Activated CD8-positive, alpha-beta T cell treated with anti-CD3 and anti-CD28 coated beads for 36 hours (primary cell): ENCODE measurements at regions not wholly inside any gene's neighbourhood (a gene's known extent, or its start where the extent isn't known, plus 50 kb on each side); places are given as distances from the start of the nearest gene placed in this dataset.

ENCODE experiments used
- ATAC-seq: fragments of 200-7000 bp; cut with Tn5 transposase; one replicate; pipeline ENCODE4 v1.10.0; 2021; ENCODE audit warnings: mild to moderate bottlenecking, moderate library complexity
- CTCF ChIA-PET: fragments of 350-600 bp; sonication (Branson Sonifier 250); formaldehyde crosslinking; loops from one replicate; lab custom pipeline; 2021; ENCODE audit warnings: antibody characterized with exemption; lab: Charles Lee
- POLR2A ChIA-PET: fragments of 350-600 bp; sonication (Branson Sonifier 250); formaldehyde crosslinking; loops from one replicate; lab custom pipeline; 2021; ENCODE audit warnings: antibody characterized with exemption; lab: Charles Lee
- DNase-seq: peaks from one replicate; pipeline ENCODE4 v3.0.0-alpha.2; 2020
- H3K27ac Mint-ChIP-seq: one replicate; pipeline ENCODE4 v1.8.0; 2021; ENCODE audit warnings: mild to moderate bottlenecking, mixed read lengths
- H3K27me3 Mint-ChIP-seq: one replicate; pipeline ENCODE4 v1.8.0; 2021; ENCODE audit warnings: mixed read lengths
- H3K36me3 Mint-ChIP-seq: one replicate; pipeline ENCODE4 v1.8.0; 2021; ENCODE audit warnings: low read depth, mixed read lengths
- H3K4me1 Mint-ChIP-seq: one replicate; pipeline ENCODE4 v1.8.0; 2021; ENCODE audit warnings: low read depth, mixed read lengths
- H3K4me3 Mint-ChIP-seq: one replicate; pipeline ENCODE4 v1.8.0; 2021; ENCODE audit warnings: mild to moderate bottlenecking, moderate library complexity, mixed read lengths
- H3K9me3 Mint-ChIP-seq: one replicate; pipeline ENCODE4 v1.8.0; 2021; ENCODE audit warnings: mixed read lengths
- intact Hi-C: fragments of 100-400 bp; cut with micrococcal nuclease; formaldehyde crosslinking; loops from one replicate; pipeline ENCODE4 v1.10.0; 2022
- TF ChIP-seq, protein P1 (sequence below): fragments of 200-600 bp; IDR thresholded peaks from one replicate; pipeline ENCODE4 v1.8.0; 2022; ENCODE audit warnings: antibody characterized with exemption, mild to moderate bottlenecking

DNA sequence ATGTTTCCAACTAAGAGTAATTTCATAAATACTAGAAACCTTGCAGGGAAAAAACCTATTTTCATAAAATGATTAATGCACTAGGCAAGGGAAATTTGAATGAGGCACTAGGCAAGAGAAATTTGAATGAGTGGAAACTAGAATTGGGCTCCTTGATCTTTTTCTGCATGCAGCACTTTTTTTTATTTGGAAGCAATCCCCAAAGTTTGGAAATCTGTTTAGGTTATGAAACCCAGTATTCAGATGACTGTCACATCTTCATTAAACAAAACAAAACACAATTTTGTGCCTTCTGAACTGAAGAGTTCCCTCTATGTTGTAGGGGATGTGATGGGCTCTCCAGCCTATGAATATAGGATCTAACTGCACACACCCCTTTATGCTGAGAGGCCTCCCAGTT lies 201.9 kb downstream of the BAMBI start:
- CTCF ChIA-PET: no interaction called here
- intact Hi-C loops: no loop called here
- POLR2A ChIA-PET: no interaction called here
- TF ChIP-seq, protein P1, sequence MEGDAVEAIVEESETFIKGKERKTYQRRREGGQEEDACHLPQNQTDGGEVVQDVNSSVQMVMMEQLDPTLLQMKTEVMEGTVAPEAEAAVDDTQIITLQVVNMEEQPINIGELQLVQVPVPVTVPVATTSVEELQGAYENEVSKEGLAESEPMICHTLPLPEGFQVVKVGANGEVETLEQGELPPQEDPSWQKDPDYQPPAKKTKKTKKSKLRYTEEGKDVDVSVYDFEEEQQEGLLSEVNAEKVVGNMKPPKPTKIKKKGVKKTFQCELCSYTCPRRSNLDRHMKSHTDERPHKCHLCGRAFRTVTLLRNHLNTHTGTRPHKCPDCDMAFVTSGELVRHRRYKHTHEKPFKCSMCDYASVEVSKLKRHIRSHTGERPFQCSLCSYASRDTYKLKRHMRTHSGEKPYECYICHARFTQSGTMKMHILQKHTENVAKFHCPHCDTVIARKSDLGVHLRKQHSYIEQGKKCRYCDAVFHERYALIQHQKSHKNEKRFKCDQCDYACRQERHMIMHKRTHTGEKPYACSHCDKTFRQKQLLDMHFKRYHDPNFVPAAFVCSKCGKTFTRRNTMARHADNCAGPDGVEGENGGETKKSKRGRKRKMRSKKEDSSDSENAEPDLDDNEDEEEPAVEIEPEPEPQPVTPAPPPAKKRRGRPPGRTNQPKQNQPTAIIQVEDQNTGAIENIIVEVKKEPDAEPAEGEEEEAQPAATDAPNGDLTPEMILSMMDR: no peak
- H3K4me1 Mint-ChIP-seq: no peaks in the 10 kb centered on the region
- no peak overlapping the region for H3K4me3 Mint-ChIP-seq
- peaks cover 5% of the 10 kb centered on the region for H3K27me3 Mint-ChIP-seq
- H3K36me3 Mint-ChIP-seq: no peaks in the 10 kb centered on the region
- H3K27ac Mint-ChIP-seq: no peak overlapping the region
- DNase-seq (no peak), ATAC-seq (no peak)
- H3K9me3 Mint-ChIP-seq: no peaks in the 10 kb centered on the region

DNA sequence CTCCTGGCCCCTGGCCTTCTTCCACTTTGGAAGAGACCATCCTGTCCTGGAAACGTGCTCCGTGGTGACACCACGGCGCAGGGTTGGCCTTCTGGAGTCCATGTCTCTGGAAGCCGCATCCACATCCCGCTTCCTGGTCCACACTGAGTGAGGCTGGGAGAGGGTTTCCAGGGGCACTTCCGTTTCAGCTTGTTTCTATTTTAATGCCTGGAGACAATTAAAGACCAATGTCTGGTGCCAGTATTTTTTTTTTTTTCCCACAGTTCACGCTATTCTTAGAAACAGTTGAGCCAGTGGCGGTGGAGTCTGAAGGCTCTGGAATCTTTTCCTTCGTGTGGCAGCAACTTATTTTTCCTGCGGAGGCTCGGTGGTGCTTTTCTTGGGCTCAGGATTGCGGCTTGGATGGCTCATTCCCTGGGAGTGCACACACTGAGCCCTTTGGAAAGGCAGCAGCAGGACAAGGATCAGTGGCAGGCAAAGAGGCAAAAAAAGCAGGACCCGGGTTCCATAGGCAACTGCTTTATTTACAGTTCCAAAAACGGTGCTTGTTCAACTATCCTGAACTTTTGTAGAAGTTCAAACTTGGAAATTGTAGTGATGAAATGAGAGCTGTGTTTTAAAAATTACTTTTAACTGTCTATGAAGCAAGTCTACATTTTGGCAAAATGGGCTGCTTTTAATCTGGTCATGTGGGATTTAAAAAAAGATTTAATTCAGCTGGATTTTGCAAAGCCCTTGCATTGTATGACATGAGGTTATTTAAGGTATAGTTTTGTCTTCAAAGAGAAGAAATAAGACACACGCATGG lies 202.8 kb downstream of the BAMBI start:
- Mint-ChIP-seq H3K4me1 (no peaks in the 10 kb centered on the region), H3K27ac (no peak overlapping the region), H3K4me3 (no peak overlapping the region), H3K9me3 (no peaks in the 10 kb centered on the region), H3K36me3 (no peaks in the 10 kb centered on the region), H3K27me3 (peaks cover 5% of the 10 kb centered on the region)
- no peak for DNase-seq
- intact Hi-C loops: no loop called here
- TF ChIP-seq, protein P1: no peak
- POLR2A ChIA-PET: interaction anchor here (0.7 kb wide), 1 partner anchor 23 kb away, joined by 3 read pairs; no protein-coding TSS in a partner anchor
- CTCF ChIA-PET: interaction anchor here (1.2 kb wide), 1 partner anchor 216 kb away, joined by 3 read pairs; no protein-coding TSS in a partner anchor
- no peak for ATAC-seq

DNA sequence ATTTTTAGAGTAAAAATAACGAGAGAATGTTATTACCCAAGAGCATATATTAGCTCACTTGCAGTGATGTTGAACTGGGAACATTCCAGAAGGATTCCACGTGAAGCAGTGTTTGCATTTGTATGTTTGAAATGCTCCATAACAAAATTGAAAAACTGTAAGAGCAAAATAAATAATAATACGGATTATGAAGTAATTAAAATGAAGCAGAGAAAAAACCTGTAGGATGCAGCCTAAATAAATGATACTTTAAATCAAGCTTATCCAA lies 203.3 kb downstream of the BAMBI start:
- no peaks in the 10 kb centered on the region for H3K9me3 Mint-ChIP-seq
- TF ChIP-seq, protein P1: no peak
- no peak for ATAC-seq
- ChIA-PET POLR2A (no interaction called here), CTCF (interaction anchor here (1.2 kb wide), 1 partner anchor 217 kb away, joined by 3 read pairs; no protein-coding TSS in a partner anchor)
- H3K4me3 Mint-ChIP-seq: no peak overlapping the region
- no peak for DNase-seq
- H3K27me3 Mint-ChIP-seq: peaks cover 5% of the 10 kb centered on the region
- intact Hi-C loops: no loop called here
- no peak overlapping the region for H3K27ac Mint-ChIP-seq
- no peaks in the 10 kb centered on the region for H3K4me1 Mint-ChIP-seq
- H3K36me3 Mint-ChIP-seq: no peaks in the 10 kb centered on the region

DNA sequence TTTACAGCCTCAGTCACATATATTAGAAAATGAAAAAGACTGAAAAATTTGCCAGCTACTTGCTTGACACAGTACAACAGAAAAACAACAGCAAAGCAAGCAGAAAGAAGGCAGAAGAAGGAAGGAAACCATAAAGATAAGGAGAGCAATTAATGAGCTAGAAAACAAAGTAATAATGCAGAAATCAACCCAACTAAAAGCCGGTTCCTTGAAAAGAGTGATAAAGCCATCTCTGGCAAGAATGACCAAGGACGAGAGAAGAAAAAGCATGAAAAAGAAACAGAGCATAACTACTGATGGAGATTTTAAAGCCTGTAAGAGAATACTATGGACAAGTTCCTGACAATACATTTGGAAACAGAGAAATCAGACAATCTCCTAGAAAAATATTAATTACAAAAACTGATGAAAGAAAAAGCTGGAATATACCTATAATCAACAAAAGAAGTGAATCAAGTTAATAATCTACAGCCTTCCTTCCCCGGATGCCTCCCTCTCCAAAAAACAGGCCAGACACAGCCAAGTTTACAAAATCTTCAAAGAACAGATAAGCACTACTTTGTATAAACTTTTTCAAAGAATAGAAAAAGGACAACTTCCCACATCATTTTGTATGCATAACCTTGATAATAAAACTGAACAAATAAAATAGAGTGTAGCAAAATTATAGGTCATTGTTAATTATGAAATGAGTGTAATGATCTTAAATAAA lies 204.0 kb downstream of the BAMBI start:
- intact Hi-C loops: no loop called here
- ATAC-seq (no peak), DNase-seq (no peak)
- H3K36me3 Mint-ChIP-seq: no peaks in the 10 kb centered on the region
- TF ChIP-seq, protein P1: no peak
- H3K9me3 Mint-ChIP-seq: no peaks in the 10 kb centered on the region
- POLR2A ChIA-PET: no interaction called here
- no peak overlapping the region for H3K4me3 Mint-ChIP-seq
- peaks cover 5% of the 10 kb centered on the region for H3K27me3 Mint-ChIP-seq
- CTCF ChIA-PET: interaction anchor here (1.2 kb wide), 1 partner anchor 217 kb away, joined by 3 read pairs; no protein-coding TSS in a partner anchor
- H3K27ac Mint-ChIP-seq: no peak overlapping the region
- H3K4me1 Mint-ChIP-seq: no peaks in the 10 kb centered on the region

DNA sequence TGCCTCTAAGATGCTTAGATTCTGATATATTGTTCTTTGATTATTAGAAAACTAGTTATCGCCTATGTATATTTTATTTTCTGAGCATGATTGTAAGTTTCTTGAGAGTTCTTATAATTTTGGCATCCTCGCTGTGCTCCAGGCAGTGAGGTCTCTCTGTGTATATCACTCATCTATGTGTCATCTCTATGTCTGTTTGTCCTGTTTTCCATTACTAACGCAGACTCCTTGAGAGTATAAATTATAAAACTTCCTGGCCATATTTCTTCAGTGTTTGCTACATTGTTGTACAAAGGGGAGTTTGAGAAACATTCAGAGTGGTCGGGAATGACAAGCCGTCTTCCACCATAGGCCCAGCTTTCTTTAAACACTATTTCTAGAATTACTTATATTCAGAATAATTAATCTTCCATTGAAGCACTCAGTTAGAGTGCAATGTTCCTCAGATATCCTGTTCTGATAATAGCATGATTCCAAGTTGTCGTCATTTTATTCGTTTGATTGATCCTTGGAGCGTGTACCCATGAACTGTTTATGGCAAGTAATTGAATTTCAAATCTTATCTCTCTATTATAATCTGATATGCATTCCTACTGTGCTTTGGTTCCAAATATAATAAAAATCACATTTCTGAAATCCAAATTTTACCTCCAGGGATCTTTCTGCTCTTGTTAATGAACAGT lies 206.6 kb downstream of the BAMBI start:
- TF ChIP-seq, protein P1: no peak
- CTCF ChIA-PET: no interaction called here
- Mint-ChIP-seq H3K27ac (no peak overlapping the region), H3K27me3 (peaks cover 1% of the 10 kb centered on the region), H3K4me3 (no peak overlapping the region), H3K4me1 (no peaks in the 10 kb centered on the region), H3K9me3 (no peaks in the 10 kb centered on the region), H3K36me3 (no peaks in the 10 kb centered on the region)
- intact Hi-C loops: no loop called here
- ATAC-seq (no peak), DNase-seq (no peak)
- POLR2A ChIA-PET: no interaction called here
